GM12878 (cell line): ENCODE measurements at regions not wholly inside any gene's neighbourhood (a gene's known extent, or its start where the extent isn't known, plus 50 kb on each side); places are given as distances from the start of the nearest gene placed in this dataset.

Source experiments
- ATAC-seq: fragments of 200-7000 bp; cut with Tn5 transposase; 3 replicates; pipeline ENCODE4 v1.9.1; 2020; ENCODE audit warnings: mild to moderate bottlenecking, moderate library complexity
- BruUV-seq: library from RNA; stranded (reverse); fragments of 400-500 nt; replicated peaks from 2 replicates; lab custom pipeline; 2021; lab: Mats Ljungman, UMichigan
- CTCF ChIA-PET: fragments of 300-600 bp; sonication (Branson Sonifier 250); formaldehyde crosslinking; extraction: SDS; loops from one replicate; lab custom pipeline; 2021; ENCODE audit warnings: inconsistent platforms; lab: Yijun Ruan, JAX
- POLR2A ChIA-PET: fragments of 350-600 bp; formaldehyde crosslinking; extraction: SDS; loops from one replicate; lab custom pipeline; 2021; ENCODE audit warnings: inconsistent platforms; lab: Charles Lee
- RAD21 ChIA-PET: fragments of 300-600 bp; sonication (Branson Sonifier 250); formaldehyde crosslinking; loops from one replicate; lab custom pipeline; 2023; ENCODE audit warnings: antibody characterized with exemption; ENCODE audit not compliant: unreplicated experiment; lab: Charles Lee
- SMC1A ChIA-PET: fragments of 300-600 bp; sonication (Branson Sonifier 250); formaldehyde crosslinking; loops from one replicate; lab custom pipeline; 2023; ENCODE audit not compliant: unreplicated experiment, uncharacterized antibody; lab: Charles Lee
- DNase-seq: peaks from one replicate; pipeline ENCODE4 v3.0.0-alpha.2; 2011; ENCODE audit warnings: low read depth, low spot score
- FAIRE-seq: peaks from 3 replicates; lab custom pipeline; 2011; peaks lifted over from hg19 to GRCh38; lab: Jason Lieb, UNC
- H2AFZ ChIP-seq: 2 replicates; pipeline ENCODE4 v1.6.0; 2011; ENCODE audit warnings: low read depth, low read length, control low read depth; ENCODE audit not compliant: control insufficient read depth
- H3K27ac ChIP-seq: 2 replicates; pipeline ENCODE4 v1.5.1; 2011; ENCODE audit warnings: control low read depth; ENCODE audit not compliant: control insufficient read depth, insufficient read depth
- H3K27me3 ChIP-seq, 2 experiments: replicated peaks in 1 of 2; 2 replicates each; pipeline versions ENCODE4 v1.6.0 to v1.6.1; 2011; ENCODE audit warnings: low read length in 1 of 2; ENCODE audit not compliant: control insufficient read depth in 2 of 2, insufficient read depth in 2 of 2
- H3K36me3 ChIP-seq, 2 experiments: 2 replicates each; pipeline ENCODE4 v1.5.1; 2011; ENCODE audit warnings: low read length in 1 of 2; ENCODE audit not compliant: control insufficient read depth in 2 of 2, insufficient read depth in 2 of 2
- H3K4me1 ChIP-seq: 2 replicates; pipeline ENCODE4 v1.6.1; 2011; ENCODE audit warnings: mild to moderate bottlenecking, low read length, moderate library complexity, mixed read lengths; ENCODE audit not compliant: control insufficient read depth, insufficient read depth
- H3K4me2 ChIP-seq: 2 replicates; pipeline ENCODE4 v1.6.0; 2011; ENCODE audit warnings: control low read depth; ENCODE audit not compliant: control insufficient read depth, insufficient read depth
- H3K4me3 ChIP-seq: fragments of 200-600 bp; sonication (generic); 2 replicates; pipeline ENCODE4 v1.5.1; 2016
- H3K79me2 ChIP-seq: 2 replicates; pipeline ENCODE4 v1.6.0; 2011; ENCODE audit warnings: low read length; ENCODE audit not compliant: control insufficient read depth, insufficient read depth
- H3K9ac ChIP-seq: 2 replicates; pipeline ENCODE4 v1.8.0; 2011; ENCODE audit warnings: low read length, control low read depth, mixed read lengths; ENCODE audit not compliant: control insufficient read depth, insufficient read depth
- H3K9me3 ChIP-seq: replicated peaks from 3 replicates; pipeline ENCODE4 v1.5.1; 2011; ENCODE audit warnings: mild to moderate bottlenecking, low read length; ENCODE audit not compliant: control insufficient read depth, insufficient read depth
- H4K20me1 ChIP-seq: 2 replicates; pipeline ENCODE4 v1.6.0; 2011; ENCODE audit not compliant: control insufficient read depth, insufficient read depth
- SREBF2 ChIP-seq: IDR thresholded peaks from 2 replicates; pipeline ENCODE4 v1.6.1; 2012; ENCODE audit warnings: mild to moderate bottlenecking, low read length
- WGBS: methylation state at CpG from one replicate; pipeline ENCODE4 v1.1.6; 2016; ENCODE audit warnings: low lambda C conversion rate; ENCODE audit not compliant: insufficient replicate concordance, insufficient coverage; ENCODE audit errors: missing lambda C conversion rate; 5-methylcytosine and 5-hydroxymethylcytosine counted together
- in situ Hi-C: fragments of 300-500 bp; cut with MboI; formaldehyde crosslinking; loops from 9 replicates; pipeline ENCODE4 v1.14.3; 2018; ENCODE audit warnings: mixed read lengths
- intact Hi-C: fragments of 100-400 bp; cut with micrococcal nuclease; formaldehyde crosslinking; loops from one replicate; pipeline ENCODE4 v1.14.2; 2022; ENCODE audit not compliant: unreplicated experiment
- TF ChIP-seq, protein P1 (sequence below): IDR thresholded peaks from 2 replicates; pipeline ENCODE4 v1.6.1; 2012; ENCODE audit warnings: low read depth, low read length, improper control_type of control experiment
- TF ChIP-seq, protein P2 (sequence below): IDR thresholded peaks from 2 replicates; pipeline ENCODE4 v1.6.1; 2011; ENCODE audit warnings: low read depth, low read length, improper control_type of control experiment, borderline replicate concordance
- TF ChIP-seq, protein P3 (sequence below): fragments of 450-650 bp; formaldehyde crosslinking; IDR thresholded peaks from 2 replicates; pipeline ENCODE4 v1.4.0; 2020; ENCODE audit warnings: mild to moderate bottlenecking, moderate library complexity
- TF ChIP-seq, protein P4 (sequence below): IDR thresholded peaks from 2 replicates; pipeline ENCODE4 v1.6.1; 2012; ENCODE audit warnings: mild to moderate bottlenecking, low read depth, low read length

DNA sequence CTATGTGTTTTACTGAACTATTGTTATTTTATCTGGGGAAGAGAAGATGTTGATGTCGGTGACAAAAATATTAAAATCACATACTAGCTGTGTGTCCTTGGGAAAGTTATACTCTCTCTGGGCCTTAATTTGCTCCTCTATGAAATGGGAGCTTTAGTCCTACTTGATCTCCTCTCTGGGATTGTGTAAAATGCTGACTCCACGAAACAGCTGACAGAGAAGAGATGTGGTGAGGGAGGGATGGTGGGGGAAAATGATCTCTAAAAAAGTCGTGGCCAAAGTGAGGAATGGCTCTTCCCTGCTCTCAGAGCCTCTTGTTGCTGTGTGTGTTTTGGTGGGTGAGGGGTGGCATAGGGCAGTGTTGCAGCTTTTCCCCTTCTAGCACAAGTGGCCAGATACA is 173.7 kb downstream of the MELK start:
- no peak overlapping the region for H3K9ac ChIP-seq
- no peak for FAIRE-seq
- peaks cover 0 to 5% of the 10 kb centered on the region in 2 experiments; a peak in 3 of 4 replicates for H3K27me3 ChIP-seq
- ChIA-PET SMC1A (no interaction called here), POLR2A (no interaction called here), RAD21 (no interaction called here), CTCF (no interaction called here)
- H3K36me3 ChIP-seq = no peaks in the 10 kb centered on the region
- TF ChIP-seq, protein P1, sequence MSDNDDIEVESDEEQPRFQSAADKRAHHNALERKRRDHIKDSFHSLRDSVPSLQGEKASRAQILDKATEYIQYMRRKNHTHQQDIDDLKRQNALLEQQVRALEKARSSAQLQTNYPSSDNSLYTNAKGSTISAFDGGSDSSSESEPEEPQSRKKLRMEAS = no peak
- TF ChIP-seq, protein P2, sequence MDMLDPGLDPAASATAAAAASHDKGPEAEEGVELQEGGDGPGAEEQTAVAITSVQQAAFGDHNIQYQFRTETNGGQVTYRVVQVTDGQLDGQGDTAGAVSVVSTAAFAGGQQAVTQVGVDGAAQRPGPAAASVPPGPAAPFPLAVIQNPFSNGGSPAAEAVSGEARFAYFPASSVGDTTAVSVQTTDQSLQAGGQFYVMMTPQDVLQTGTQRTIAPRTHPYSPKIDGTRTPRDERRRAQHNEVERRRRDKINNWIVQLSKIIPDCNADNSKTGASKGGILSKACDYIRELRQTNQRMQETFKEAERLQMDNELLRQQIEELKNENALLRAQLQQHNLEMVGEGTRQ = no peak
- TF ChIP-seq SREBF2 = no peak
- H3K79me2 ChIP-seq = no peaks in the 10 kb centered on the region
- no peak overlapping the region for H3K4me3 ChIP-seq
- H3K27ac ChIP-seq = no peak overlapping the region
- BruUV-seq = no TSS peak
- no peaks in the 10 kb centered on the region for H3K4me1 ChIP-seq
- H4K20me1 ChIP-seq = no peaks in the 10 kb centered on the region
- no peak for ATAC-seq
- H3K4me2 ChIP-seq = no peak overlapping the region
- 31% methylated on average over 3 of the region's 3 CpGs for WGBS
- H3K9me3 ChIP-seq = no peaks in the 10 kb centered on the region; the same call in 2 of the 3 replicates
- intact Hi-C loops (no loop called here), in situ Hi-C loops (loop anchor here (25.0 kb wide), 1 partner anchor 334 kb away; the partner anchor contains the start of gene RNF38)
- no peak overlapping the region for H2AFZ ChIP-seq
- DNase-seq = no peak

DNA sequence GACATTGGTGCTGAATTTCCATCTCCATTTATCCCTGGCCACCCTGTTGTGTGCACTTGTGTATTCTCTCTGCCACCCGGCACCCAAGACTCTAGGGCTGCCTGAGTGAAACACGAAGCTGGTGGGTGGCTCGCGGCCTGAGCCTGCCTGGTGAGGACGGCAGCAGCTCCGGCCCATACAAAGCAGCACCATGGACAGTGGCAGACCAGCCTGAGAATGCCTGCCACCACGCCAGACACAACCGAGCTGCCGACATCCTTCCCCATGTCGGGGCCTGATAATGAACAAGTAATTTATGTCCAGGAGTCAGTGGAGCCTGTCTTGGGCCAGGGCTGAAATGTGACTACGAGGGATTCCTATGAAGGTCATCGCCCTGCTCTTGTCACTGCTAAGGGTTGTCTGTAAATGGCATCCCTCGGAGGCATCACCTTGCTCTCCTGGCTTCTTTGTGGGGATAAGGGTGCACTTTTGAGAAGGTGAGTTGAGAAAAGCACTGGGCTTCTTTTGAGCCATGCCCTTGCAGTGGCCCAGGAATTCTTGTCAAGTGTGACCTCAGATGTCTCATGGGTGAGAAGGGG is 175.7 kb downstream of the MELK start:
- FAIRE-seq = no peak
- DNase-seq = no peak
- H3K9ac ChIP-seq = no peak overlapping the region
- no peak overlapping the region for H3K27ac ChIP-seq
- 28% methylated on average over 13 of the region's 13 CpGs for WGBS
- TF ChIP-seq, protein P3, sequence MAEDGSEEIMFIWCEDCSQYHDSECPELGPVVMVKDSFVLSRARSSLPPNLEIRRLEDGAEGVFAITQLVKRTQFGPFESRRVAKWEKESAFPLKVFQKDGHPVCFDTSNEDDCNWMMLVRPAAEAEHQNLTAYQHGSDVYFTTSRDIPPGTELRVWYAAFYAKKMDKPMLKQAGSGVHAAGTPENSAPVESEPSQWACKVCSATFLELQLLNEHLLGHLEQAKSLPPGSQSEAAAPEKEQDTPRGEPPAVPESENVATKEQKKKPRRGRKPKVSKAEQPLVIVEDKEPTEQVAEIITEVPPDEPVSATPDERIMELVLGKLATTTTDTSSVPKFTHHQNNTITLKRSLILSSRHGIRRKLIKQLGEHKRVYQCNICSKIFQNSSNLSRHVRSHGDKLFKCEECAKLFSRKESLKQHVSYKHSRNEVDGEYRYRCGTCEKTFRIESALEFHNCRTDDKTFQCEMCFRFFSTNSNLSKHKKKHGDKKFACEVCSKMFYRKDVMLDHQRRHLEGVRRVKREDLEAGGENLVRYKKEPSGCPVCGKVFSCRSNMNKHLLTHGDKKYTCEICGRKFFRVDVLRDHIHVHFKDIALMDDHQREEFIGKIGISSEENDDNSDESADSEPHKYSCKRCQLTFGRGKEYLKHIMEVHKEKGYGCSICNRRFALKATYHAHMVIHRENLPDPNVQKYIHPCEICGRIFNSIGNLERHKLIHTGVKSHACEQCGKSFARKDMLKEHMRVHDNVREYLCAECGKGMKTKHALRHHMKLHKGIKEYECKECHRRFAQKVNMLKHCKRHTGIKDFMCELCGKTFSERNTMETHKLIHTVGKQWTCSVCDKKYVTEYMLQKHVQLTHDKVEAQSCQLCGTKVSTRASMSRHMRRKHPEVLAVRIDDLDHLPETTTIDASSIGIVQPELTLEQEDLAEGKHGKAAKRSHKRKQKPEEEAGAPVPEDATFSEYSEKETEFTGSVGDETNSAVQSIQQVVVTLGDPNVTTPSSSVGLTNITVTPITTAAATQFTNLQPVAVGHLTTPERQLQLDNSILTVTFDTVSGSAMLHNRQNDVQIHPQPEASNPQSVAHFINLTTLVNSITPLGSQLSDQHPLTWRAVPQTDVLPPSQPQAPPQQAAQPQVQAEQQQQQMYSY (CRISPR knock-in tag) = no peak
- TF ChIP-seq, protein P4, sequence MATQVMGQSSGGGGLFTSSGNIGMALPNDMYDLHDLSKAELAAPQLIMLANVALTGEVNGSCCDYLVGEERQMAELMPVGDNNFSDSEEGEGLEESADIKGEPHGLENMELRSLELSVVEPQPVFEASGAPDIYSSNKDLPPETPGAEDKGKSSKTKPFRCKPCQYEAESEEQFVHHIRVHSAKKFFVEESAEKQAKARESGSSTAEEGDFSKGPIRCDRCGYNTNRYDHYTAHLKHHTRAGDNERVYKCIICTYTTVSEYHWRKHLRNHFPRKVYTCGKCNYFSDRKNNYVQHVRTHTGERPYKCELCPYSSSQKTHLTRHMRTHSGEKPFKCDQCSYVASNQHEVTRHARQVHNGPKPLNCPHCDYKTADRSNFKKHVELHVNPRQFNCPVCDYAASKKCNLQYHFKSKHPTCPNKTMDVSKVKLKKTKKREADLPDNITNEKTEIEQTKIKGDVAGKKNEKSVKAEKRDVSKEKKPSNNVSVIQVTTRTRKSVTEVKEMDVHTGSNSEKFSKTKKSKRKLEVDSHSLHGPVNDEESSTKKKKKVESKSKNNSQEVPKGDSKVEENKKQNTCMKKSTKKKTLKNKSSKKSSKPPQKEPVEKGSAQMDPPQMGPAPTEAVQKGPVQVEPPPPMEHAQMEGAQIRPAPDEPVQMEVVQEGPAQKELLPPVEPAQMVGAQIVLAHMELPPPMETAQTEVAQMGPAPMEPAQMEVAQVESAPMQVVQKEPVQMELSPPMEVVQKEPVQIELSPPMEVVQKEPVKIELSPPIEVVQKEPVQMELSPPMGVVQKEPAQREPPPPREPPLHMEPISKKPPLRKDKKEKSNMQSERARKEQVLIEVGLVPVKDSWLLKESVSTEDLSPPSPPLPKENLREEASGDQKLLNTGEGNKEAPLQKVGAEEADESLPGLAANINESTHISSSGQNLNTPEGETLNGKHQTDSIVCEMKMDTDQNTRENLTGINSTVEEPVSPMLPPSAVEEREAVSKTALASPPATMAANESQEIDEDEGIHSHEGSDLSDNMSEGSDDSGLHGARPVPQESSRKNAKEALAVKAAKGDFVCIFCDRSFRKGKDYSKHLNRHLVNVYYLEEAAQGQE = peak; percentile 97
- intact Hi-C loops (no loop called here), in situ Hi-C loops (loop anchor here (25.0 kb wide), 1 partner anchor 336 kb away; the partner anchor contains the start of gene RNF38)
- ChIA-PET CTCF (no interaction called here), POLR2A (no interaction called here), SMC1A (no interaction called here), RAD21 (no interaction called here)
- H3K4me2 ChIP-seq = no peak overlapping the region
- no TSS peak for BruUV-seq
- no peaks in the 10 kb centered on the region for H3K4me1 ChIP-seq
- H3K27me3 ChIP-seq = peaks cover 0 to 4% of the 10 kb centered on the region in 2 experiments; a peak in 3 of 4 replicates
- no peaks in the 10 kb centered on the region; the same call in 2 of the 3 replicates for H3K9me3 ChIP-seq
- H3K36me3 ChIP-seq = no peaks in the 10 kb centered on the region
- H4K20me1 ChIP-seq = no peaks in the 10 kb centered on the region
- no peak overlapping the region for H2AFZ ChIP-seq
- H3K79me2 ChIP-seq = no peaks in the 10 kb centered on the region
- ATAC-seq = peak; percentile 82
- no peak overlapping the region for H3K4me3 ChIP-seq
